H1 (cell line): ENCODE measurements at regions not wholly inside any gene's neighbourhood (a gene's known extent, or its start where the extent isn't known, plus 50 kb on each side); places are given as distances from the start of the nearest gene placed in this dataset.
"Not testable (repeated sequence)": the region's sequence is repeated elsewhere in the genome, so short reads cannot be mapped to it uniquely, and the experiment has no call there.

Experiments used
- CBX5 ChIP-seq: fragments of 300-800, 300-1000 bp; sonication (generic); IDR thresholded peaks from 2 replicates; pipeline ENCODE4 v1.7.1; 2016; ENCODE audit warnings: antibody characterized with exemption, low read length, low read depth
- EP300 ChIP-seq, 2 experiments: IDR thresholded peaks; 1 replicate in 1 of 2; 2 replicates in 1 of 2; pipeline ENCODE4 v1.6.1; 2011 to 2012; ENCODE audit warnings: low read depth in 2 of 2, low read length in 2 of 2, mild to moderate bottlenecking in 2 of 2, borderline replicate concordance in 1 of 2, inconsistent platforms in 1 of 2, moderate library complexity in 1 of 2
- MAX ChIP-seq: IDR thresholded peaks from 2 replicates; pipeline ENCODE4 v1.6.1; 2012; ENCODE audit warnings: inconsistent platforms
- POLR2A ChIP-seq, 2 experiments: IDR thresholded peaks; 1 replicate in 1 of 2; 2 replicates in 1 of 2; pipeline ENCODE4 v1.6.1; 2011; ENCODE audit warnings: low read depth in 2 of 2, low read length in 2 of 2, mild to moderate bottlenecking in 2 of 2; ENCODE audit errors: control extremely low read depth in 1 of 2
- RNF2 ChIP-seq: fragments of 200-900, 300-1000 bp; sonication (generic); IDR thresholded peaks from 2 replicates; pipeline ENCODE4 v1.7.1; 2016; ENCODE audit warnings: borderline replicate concordance, low read depth, mild to moderate bottlenecking, antibody characterized with exemption, low read length; ENCODE audit not compliant: poor library complexity, severe bottlenecking; ENCODE audit errors: missing control alignments
- SIN3A ChIP-seq, 2 experiments: IDR thresholded peaks in 1 of 2; conservative IDR thresholded peaks in 1 of 2; 2 replicates each; pipeline ENCODE4 v1.6.1; 2011 to 2012; ENCODE audit warnings: low read length in 2 of 2, improper control_type of control experiment in 1 of 2, low read depth in 1 of 2, mild to moderate bottlenecking in 1 of 2
- USF2 ChIP-seq: IDR thresholded peaks from 2 replicates; pipeline ENCODE4 v1.6.1; 2011; ENCODE audit warnings: low read length, improper control_type of control experiment

- not testable (repeated sequence) for TF ChIP-seq USF2; MAX; CBX5; SIN3A (conservative IDR thresholded peaks at IDR 0.05 in 1 of 2, IDR thresholded peaks at IDR 0.05 in 1 of 2; ENCODE audit: low read depth in 1 of 2, low read length in 2 of 2); POLR2A (IDR thresholded peaks at IDR 0.05; ENCODE audit: control extremely low read depth in 1 of 2, low read depth in 2 of 2, low read length in 2 of 2); EP300 (IDR thresholded peaks at IDR 0.05; ENCODE audit: borderline replicate concordance in 1 of 2, low read depth in 2 of 2, low read length in 2 of 2); RNF2
Observed at GRCh38 chr2:131309833-131310232, 54.1 kb downstream of the RAB6D start.
